Upper lobe of right lung (tissue), 1 donor: ENCODE measurements at regions not wholly inside any gene's neighbourhood (a gene's known extent, or its start where the extent isn't known, plus 50 kb on each side); places are given as distances from the start of the nearest gene placed in this dataset.

Experiments used
- ATAC-seq: fragments of 200-7000 bp; cut with Tn5 transposase; one replicate; pipeline ENCODE4 v1.9.1; 2020; ENCODE audit warnings: mild to moderate bottlenecking, moderate library complexity
- DNase-seq: peaks from one replicate; pipeline ENCODE4 v3.0.0-alpha.2; 2020
- H3K27ac ChIP-seq: fragments of 200-600 bp; one replicate; pipeline ENCODE4 v1.8.0; 2022
- H3K27me3 ChIP-seq: fragments of 200-600 bp; one replicate; pipeline ENCODE4 v1.8.0; 2022; ENCODE audit warnings: mild to moderate bottlenecking
- H3K36me3 ChIP-seq: fragments of 200-600 bp; one replicate; pipeline ENCODE4 v1.8.0; 2022
- H3K4me1 ChIP-seq: fragments of 200-600 bp; one replicate; pipeline ENCODE4 v1.8.0; 2022
- H3K4me3 ChIP-seq: fragments of 200-600 bp; one replicate; pipeline ENCODE4 v1.8.0; 2022; ENCODE audit warnings: mild to moderate bottlenecking
- H3K9me3 ChIP-seq: fragments of 200-600 bp; one replicate; pipeline ENCODE4 v1.8.0; 2022
- CTCF ChIP-seq: fragments of 200-600 bp; IDR thresholded peaks from one replicate; pipeline ENCODE4 v1.8.0; 2022; ENCODE audit warnings: antibody characterized with exemption
- intact Hi-C: fragments of 100-400 bp; cut with DNase I; formaldehyde crosslinking; loops from one replicate; pipeline ENCODE4 v1.11.0; 2022
- donor health status: DM: no; HTN: yes; CAD: no; lungs with severe emphysema.

GRCh38 chr6:147716434-147716833 lies 207.9 kb downstream of the SAMD5 start:
- TF ChIP-seq CTCF: no peak
- no peaks in the 10 kb centered on the region for H3K27me3 ChIP-seq
- no peak overlapping the region for H3K27ac ChIP-seq
- no peak overlapping the region for H3K4me3 ChIP-seq
- no peak for ATAC-seq
- intact Hi-C loops: no loop called here
- H3K4me1 ChIP-seq: no peaks in the 10 kb centered on the region
- no peak for DNase-seq
- H3K36me3 ChIP-seq: no peaks in the 10 kb centered on the region
- no peaks in the 10 kb centered on the region for H3K9me3 ChIP-seq

- H3K27me3 ChIP-seq: no peaks in the 10 kb centered on the region
- H3K9me3 ChIP-seq: peaks cover 6% of the 10 kb centered on the region
- no peak for ATAC-seq
- intact Hi-C loops: no loop called here
- TF ChIP-seq CTCF: no peak
- no peaks in the 10 kb centered on the region for H3K4me1 ChIP-seq
- no peak overlapping the region for H3K27ac ChIP-seq
- H3K36me3 ChIP-seq: no peaks in the 10 kb centered on the region
- no peak for DNase-seq
- H3K4me3 ChIP-seq: no peak overlapping the region
These were observed 209.5 kb downstream of the SAMD5 start for GRCh38 chr6:147717991-147718390.

GRCh38 chr6:147722158-147722557 lies 213.7 kb downstream of the SAMD5 start:
- H3K4me1 ChIP-seq: no peaks in the 10 kb centered on the region
- H3K36me3 ChIP-seq: no peaks in the 10 kb centered on the region
- peaks cover 6% of the 10 kb centered on the region for H3K9me3 ChIP-seq
- intact Hi-C loops: no loop called here
- no peak for TF ChIP-seq CTCF
- no peaks in the 10 kb centered on the region for H3K27me3 ChIP-seq
- DNase-seq: no peak
- ATAC-seq: no peak
- no peak overlapping the region for H3K27ac ChIP-seq
- no peak overlapping the region for H3K4me3 ChIP-seq

- intact Hi-C loops: no loop called here
These were observed 216.0 kb downstream of the SAMD5 start for GRCh38 chr6:147724454-147724853.

GRCh38 chr6:147726342-147726741 lies 217.9 kb downstream of the SAMD5 start:
- Histone ChIP-seq H3K9me3 (peaks cover 6% of the 10 kb centered on the region), H3K27me3 (no peaks in the 10 kb centered on the region), H3K4me1 (no peaks in the 10 kb centered on the region), H3K4me3 (no peak overlapping the region), H3K27ac (no peak overlapping the region), H3K36me3 (no peaks in the 10 kb centered on the region)
- intact Hi-C loops: no loop called here
- DNase-seq: no peak
- TF ChIP-seq CTCF: no peak
- ATAC-seq: no peak

More at GRCh38 chr6:147724454-147724853, 216.0 kb downstream of the SAMD5 start:
- Histone ChIP-seq H3K36me3 (no peaks in the 10 kb centered on the region), H3K27me3 (no peaks in the 10 kb centered on the region), H3K9me3 (peaks cover 6% of the 10 kb centered on the region), H3K4me3 (no peak overlapping the region), H3K27ac (no peak overlapping the region), H3K4me1 (no peaks in the 10 kb centered on the region)
- no peak for DNase-seq
- no peak for ATAC-seq
- TF ChIP-seq CTCF: no peak

GRCh38 chr6:147728903-147729302 lies 220.4 kb downstream of the SAMD5 start:
- Histone ChIP-seq H3K27ac (no peak overlapping the region), H3K4me1 (no peaks in the 10 kb centered on the region), H3K27me3 (no peaks in the 10 kb centered on the region), H3K36me3 (no peaks in the 10 kb centered on the region), H3K4me3 (no peak overlapping the region), H3K9me3 (no peaks in the 10 kb centered on the region)
- no peak for TF ChIP-seq CTCF
- ATAC-seq (no peak), DNase-seq (no peak)
- intact Hi-C loops: no loop called here
